ENCODE measurements at regions not wholly inside any gene's neighbourhood (a gene's known extent, or its start where the extent isn't known, plus 50 kb on each side); places are given as distances from the start of the nearest gene placed in this dataset.

DNA sequence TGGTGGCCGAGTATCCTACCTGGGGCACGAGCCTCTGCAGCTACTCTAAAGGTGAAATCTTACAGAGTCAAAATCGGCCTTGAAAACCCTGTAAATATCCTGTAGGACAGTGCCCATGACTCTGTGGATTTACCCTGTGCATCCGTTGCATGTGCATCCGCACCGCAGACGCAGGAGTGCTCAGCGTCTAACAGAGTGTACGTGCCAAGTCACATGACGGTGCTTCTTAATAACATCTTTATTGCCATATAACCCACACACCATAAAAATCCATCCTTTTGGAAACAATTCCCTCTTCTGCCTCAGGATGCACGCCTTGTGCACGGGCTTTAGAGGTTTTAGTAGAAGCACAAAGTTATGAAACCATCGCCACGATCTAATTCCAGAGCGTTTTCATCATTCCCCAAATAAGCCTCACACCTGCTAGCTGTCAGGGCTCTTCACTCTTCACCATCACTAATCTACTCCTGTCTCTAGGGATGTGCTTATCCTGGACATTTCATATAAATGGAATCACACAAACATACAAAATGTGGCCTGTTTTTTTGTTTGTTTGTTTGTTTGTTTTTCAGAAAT, 384.5 kb upstream of the SULF2 start:
- TF ChIP-seq, protein P1, sequence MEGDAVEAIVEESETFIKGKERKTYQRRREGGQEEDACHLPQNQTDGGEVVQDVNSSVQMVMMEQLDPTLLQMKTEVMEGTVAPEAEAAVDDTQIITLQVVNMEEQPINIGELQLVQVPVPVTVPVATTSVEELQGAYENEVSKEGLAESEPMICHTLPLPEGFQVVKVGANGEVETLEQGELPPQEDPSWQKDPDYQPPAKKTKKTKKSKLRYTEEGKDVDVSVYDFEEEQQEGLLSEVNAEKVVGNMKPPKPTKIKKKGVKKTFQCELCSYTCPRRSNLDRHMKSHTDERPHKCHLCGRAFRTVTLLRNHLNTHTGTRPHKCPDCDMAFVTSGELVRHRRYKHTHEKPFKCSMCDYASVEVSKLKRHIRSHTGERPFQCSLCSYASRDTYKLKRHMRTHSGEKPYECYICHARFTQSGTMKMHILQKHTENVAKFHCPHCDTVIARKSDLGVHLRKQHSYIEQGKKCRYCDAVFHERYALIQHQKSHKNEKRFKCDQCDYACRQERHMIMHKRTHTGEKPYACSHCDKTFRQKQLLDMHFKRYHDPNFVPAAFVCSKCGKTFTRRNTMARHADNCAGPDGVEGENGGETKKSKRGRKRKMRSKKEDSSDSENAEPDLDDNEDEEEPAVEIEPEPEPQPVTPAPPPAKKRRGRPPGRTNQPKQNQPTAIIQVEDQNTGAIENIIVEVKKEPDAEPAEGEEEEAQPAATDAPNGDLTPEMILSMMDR (conservative IDR thresholded peaks at IDR 0.05 in 1 of 2, IDR thresholded peaks at IDR 0.05 in 1 of 2; ENCODE audit: extremely low read depth in 1 of 2, insufficient read depth in 1 of 2, low read depth in 1 of 2, low read length in 2 of 2), result no peak
- no peak for TF ChIP-seq EZH2 (IDR thresholded peaks at IDR 0.05; ENCODE audit: borderline replicate concordance, low read length)

Measured in mammary epithelial cell (primary cell).